GM13977 (cell line): ENCODE measurements at regions not wholly inside any gene's neighbourhood (a gene's known extent, or its start where the extent isn't known, plus 50 kb on each side); places are given as distances from the start of the nearest gene placed in this dataset.
"Not testable (repeated sequence)": the region's sequence is repeated elsewhere in the genome, so short reads cannot be mapped to it uniquely, and the experiment has no call there.

Source experiments
- DNase-seq: peaks from one replicate; pipeline ENCODE4 v3.0.0; 2012; ENCODE audit warnings: low spot score
- in situ Hi-C: fragments of 300-500 bp; cut with MboI; formaldehyde crosslinking; loops from one replicate; pipeline ENCODE4 v1.12.0; 2022; ENCODE audit warnings: low sequenced_read_pairs, low pct_unique_long_range_greater_than_20kb, mixed read lengths, inconsistent platforms; ENCODE audit not compliant: unreplicated experiment
- TF ChIP-seq, protein P1 (sequence below): IDR thresholded peaks from 2 replicates; pipeline ENCODE4 v1.5.1; 2012; ENCODE audit warnings: mild to moderate bottlenecking, control low read depth; ENCODE audit not compliant: insufficient read depth; ENCODE audit errors: extremely low read depth, missing control alignments

GRCh38 chr2:2901384-2902345, 476.0 kb downstream of the EIPR1 start:
- DNase-seq, result peak; percentile 50
- TF ChIP-seq, protein P1, sequence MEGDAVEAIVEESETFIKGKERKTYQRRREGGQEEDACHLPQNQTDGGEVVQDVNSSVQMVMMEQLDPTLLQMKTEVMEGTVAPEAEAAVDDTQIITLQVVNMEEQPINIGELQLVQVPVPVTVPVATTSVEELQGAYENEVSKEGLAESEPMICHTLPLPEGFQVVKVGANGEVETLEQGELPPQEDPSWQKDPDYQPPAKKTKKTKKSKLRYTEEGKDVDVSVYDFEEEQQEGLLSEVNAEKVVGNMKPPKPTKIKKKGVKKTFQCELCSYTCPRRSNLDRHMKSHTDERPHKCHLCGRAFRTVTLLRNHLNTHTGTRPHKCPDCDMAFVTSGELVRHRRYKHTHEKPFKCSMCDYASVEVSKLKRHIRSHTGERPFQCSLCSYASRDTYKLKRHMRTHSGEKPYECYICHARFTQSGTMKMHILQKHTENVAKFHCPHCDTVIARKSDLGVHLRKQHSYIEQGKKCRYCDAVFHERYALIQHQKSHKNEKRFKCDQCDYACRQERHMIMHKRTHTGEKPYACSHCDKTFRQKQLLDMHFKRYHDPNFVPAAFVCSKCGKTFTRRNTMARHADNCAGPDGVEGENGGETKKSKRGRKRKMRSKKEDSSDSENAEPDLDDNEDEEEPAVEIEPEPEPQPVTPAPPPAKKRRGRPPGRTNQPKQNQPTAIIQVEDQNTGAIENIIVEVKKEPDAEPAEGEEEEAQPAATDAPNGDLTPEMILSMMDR, result no peak
- in situ Hi-C loops, result no loop called here

GRCh38 chr2:2899826-2900225, 477.8 kb downstream of the EIPR1 start:
- TF ChIP-seq, protein P1, result no peak
- DNase-seq, result no peak
- in situ Hi-C loops, result no loop called here

- DNase-seq, result no peak
- TF ChIP-seq, protein P1, result no peak
- in situ Hi-C loops, result no loop called here
Observed at GRCh38 chr2:2898744-2899143, 478.9 kb downstream of the EIPR1 start.

GRCh38 chr2:2896643-2897042, 481.0 kb downstream of the EIPR1 start:
- DNase-seq, result no peak
- TF ChIP-seq, protein P1, result no peak
- in situ Hi-C loops, result no loop called here

GRCh38 chr2:2896011-2896410, 481.6 kb downstream of the EIPR1 start:
- TF ChIP-seq, protein P1, result no peak
- DNase-seq, result no peak
- in situ Hi-C loops, result no loop called here

DNA sequence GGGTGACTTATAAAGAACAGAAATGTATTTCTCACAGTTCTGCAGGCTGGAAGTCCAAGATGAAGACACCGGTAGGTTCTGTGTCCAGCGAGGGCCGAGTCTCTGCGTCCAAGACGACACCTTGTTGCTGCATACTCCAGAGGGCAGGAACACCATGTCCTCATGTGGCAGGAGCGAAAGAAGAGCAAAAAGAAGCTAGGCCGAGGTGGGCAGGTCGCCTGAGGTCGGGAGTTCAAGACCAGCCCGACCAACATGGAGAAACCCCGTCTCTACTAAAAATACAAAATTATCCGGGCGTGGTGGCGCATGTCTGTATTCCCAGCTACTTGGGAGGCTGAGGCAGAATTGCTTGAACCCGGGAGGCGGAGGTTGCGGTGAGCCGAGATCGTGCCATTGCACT, 483.6 kb downstream of the EIPR1 start:
- in situ Hi-C loops, DNase-seq: not testable (repeated sequence)

- DNase-seq, result no peak
- in situ Hi-C loops, result no loop called here
Observed at GRCh38 chr2:2892892-2893291, 484.7 kb downstream of the EIPR1 start.

More at GRCh38 chr2:2892892-2893291, 484.7 kb downstream of the EIPR1 start:
- TF ChIP-seq, protein P1, result no peak
